Transverse colon (tissue), 4 donors: ENCODE measurements at regions not wholly inside any gene's neighbourhood (a gene's known extent, or its start where the extent isn't known, plus 50 kb on each side); places are given as distances from the start of the nearest gene placed in this dataset.

Source experiments
- DNase-seq: peaks from one replicate; pipeline ENCODE4 v3.0.0-alpha.2; 2019
- H3K27ac ChIP-seq, 4 donors: fragments of 200-600 bp; sonication (generic); 2 replicates each; pipeline ENCODE4 v1.5.1; 2016 to 2018; ENCODE audit warnings: inconsistent platforms in 4 of 4
- H3K27me3 ChIP-seq: fragments of 200-600 bp; sonication (generic); 2 replicates; pipeline ENCODE4 v1.5.1; 2017; ENCODE audit warnings: inconsistent platforms
- H3K36me3 ChIP-seq, 4 donors: fragments of 200-600 bp; sonication (generic); 2 replicates each; pipeline ENCODE4 v1.5.1; 2017 to 2019; ENCODE audit warnings: inconsistent platforms in 4 of 4
- H3K4me1 ChIP-seq, 4 donors: fragments of 200-600 bp; sonication (generic); 2 replicates each; pipeline ENCODE4 v1.5.1; 2017 to 2020; ENCODE audit warnings: inconsistent platforms in 4 of 4
- H3K4me3 ChIP-seq, 4 donors: fragments of 200-600 bp; sonication (generic); 1 replicate in 1 of 4; 2 replicates in 3 of 4; pipeline versions ENCODE4 v1.5.1 to v1.6.1; 2017 to 2019; ENCODE audit warnings: inconsistent platforms in 4 of 4
- H3K9me3 ChIP-seq, 2 donors: fragments of 200-600 bp; sonication (generic); 2 replicates each; pipeline ENCODE4 v1.5.1; 2017 to 2019; ENCODE audit warnings: inconsistent platforms in 2 of 2
- CTCF ChIP-seq, 5 experiments: fragments of 200-600 bp in 3 of 5; fragments of 450-650 bp in 2 of 5; sonication (generic) in 3 of 5; IDR thresholded peaks; 1 replicate in 2 of 5; 2 replicates in 3 of 5; pipeline ENCODE4 v1.5.1; 2016 to 2017; ENCODE audit warnings: antibody characterized with exemption in 5 of 5, inconsistent platforms in 3 of 5, mild to moderate bottlenecking in 2 of 5, moderate library complexity in 1 of 5
- EP300 ChIP-seq: sonication (generic); formaldehyde crosslinking; IDR thresholded peaks from one replicate; pipeline ENCODE4 v1.6.1; 2017; ENCODE audit warnings: antibody characterized with exemption, low read depth
- POLR2A ChIP-seq: fragments of 450-650 bp; IDR thresholded peaks from one replicate; pipeline ENCODE4 v1.6.1; 2016; ENCODE audit warnings: antibody characterized with exemption, mild to moderate bottlenecking, moderate library complexity
- POLR2AphosphoS5 ChIP-seq, 3 donors: sonication (generic); formaldehyde crosslinking; IDR thresholded peaks; one replicate each; pipeline ENCODE4 v1.6.1; 2016; ENCODE audit warnings: antibody characterized with exemption in 3 of 3
- WGBS, 2 donors: methylation state at CpG; one replicate each; pipeline ENCODE4 v1.1.5; 2018; ENCODE audit warnings: low coverage in 1 of 2; 5-methylcytosine and 5-hydroxymethylcytosine counted together
- in situ Hi-C, 4 donors: fragments of 200-750 bp; cut with MboI; loops; one replicate each; pipeline versions ENCODE4 v1.15.0 to v1.15.1; 2017; ENCODE audit warnings: low sequenced_read_pairs in 3 of 4, low pct_ligation_motif_present in 1 of 4, low pct_unique_long_range_greater_than_20kb in 1 of 4
- intact Hi-C: fragments of 100-400 bp; cut with DNase I; formaldehyde crosslinking; loops from one replicate; pipeline ENCODE4 v1.15.1; 2023; ENCODE audit warnings: low total_unique reads

DNA sequence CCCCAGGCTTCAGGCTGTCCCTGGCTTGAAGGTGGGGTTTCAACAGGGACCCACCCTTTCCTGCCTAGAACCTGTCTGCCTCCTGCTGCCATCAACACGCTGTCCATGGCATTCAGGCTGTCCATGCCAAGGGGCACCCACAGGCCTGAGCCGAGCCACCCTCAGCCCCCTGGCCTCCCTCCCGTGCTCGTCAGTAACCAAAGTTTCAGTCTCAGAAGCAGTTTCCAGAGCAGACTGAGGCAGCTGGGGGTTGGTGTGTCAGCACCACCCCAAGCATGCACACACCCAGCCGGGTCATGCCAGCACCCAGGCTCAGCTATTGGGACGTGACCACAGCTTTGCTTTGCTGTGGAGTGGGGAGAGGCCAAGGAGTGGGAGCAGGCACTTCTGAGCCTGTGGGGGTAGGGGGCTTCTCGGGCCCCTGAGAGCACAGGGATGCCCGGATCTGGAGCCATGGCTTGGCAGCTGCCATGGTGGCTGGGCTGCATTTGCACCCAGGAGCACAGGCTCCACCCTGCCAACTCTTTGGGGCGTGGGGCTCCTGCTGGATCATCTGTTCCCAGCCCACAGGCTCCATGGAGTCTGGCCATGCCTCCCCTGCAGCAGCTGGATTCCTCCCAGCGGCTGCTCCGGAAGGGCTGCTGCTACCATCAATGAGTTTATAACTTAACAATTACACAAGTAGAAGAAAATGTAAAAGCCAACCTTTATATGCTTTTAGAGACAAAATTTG, 314.5 kb upstream of the SEMA3C start:
- no peak overlapping the region for H3K27ac ChIP-seq
- intact Hi-C loops: no loop called here

DNA sequence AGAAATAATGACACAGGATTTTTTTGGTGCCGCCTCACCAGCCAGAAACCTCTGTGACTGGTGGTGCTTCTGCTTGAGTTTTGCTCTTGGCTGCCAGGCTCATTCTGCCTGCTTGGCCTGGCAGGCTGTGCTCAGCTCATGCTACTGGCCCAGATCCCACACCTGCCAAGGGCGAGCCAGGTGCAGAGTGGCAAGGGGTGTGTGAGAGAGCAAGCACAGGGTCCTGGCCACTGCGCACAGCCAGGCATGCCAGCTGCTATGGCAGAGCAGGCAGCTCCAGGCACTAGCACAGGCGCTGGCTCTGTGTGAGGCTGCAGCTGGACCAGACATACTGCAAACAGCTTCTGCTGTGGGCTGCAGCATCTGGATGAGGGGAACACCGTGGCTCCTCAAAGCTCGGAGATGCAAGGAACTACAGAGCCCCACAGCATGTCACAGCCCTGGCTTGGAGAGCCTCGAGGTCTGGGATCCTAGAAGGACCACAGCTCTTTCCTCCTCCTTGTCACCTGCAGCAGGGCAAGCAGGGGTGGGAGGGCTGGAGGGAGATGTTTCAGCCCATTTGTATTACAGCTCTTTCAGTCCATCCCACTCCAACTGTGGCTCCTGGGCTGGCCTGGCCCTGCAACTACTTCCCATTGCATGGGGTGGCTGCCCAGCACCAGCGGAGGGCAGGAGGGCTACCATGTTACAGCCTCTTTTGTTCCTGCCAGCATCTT, 313.4 kb upstream of the SEMA3C start:
- H3K4me3 ChIP-seq: no peak overlapping the region

More for the DNA sequence above, 314.5 kb upstream of the SEMA3C start:
- DNase-seq: no peak
- in situ Hi-C loops: no loop called here
- 85% methylated on average over 11 of the region's 11 CpGs; no CpG with 5 or more reads in 1 of the 2 donors for WGBS, 2 donors
- no peak overlapping the region for H3K4me3 ChIP-seq
- TF ChIP-seq POLR2AphosphoS5 (IDR thresholded peaks at IDR 0.05): no peak
- no peak for TF ChIP-seq EP300
- TF ChIP-seq POLR2A: no peak
- TF ChIP-seq CTCF (IDR thresholded peaks at IDR 0.05): no peak
- no peaks in the 10 kb centered on the region for H3K4me1 ChIP-seq
- H3K9me3 ChIP-seq: no peaks in the 10 kb centered on the region
- H3K27me3 ChIP-seq: no peaks in the 10 kb centered on the region
- no peaks in the 10 kb centered on the region for H3K36me3 ChIP-seq

GRCh38 chr7:81231301-81231838, 312.5 kb upstream of the SEMA3C start:
- 43 to 52% methylated on average over 5 of the region's 5 CpGs for WGBS, 2 donors
- intact Hi-C loops: no loop called here
- DNase-seq: no peak

More for the DNA sequence above, 313.4 kb upstream of the SEMA3C start:
- WGBS, 2 donors: 51% methylated on average over 8 of the region's 8 CpGs; no CpG with 5 or more reads in 1 of the 2 donors
- peak; percentile 20 for DNase-seq
- in situ Hi-C loops: no loop called here
- no peak for TF ChIP-seq POLR2A
- TF ChIP-seq EP300: no peak
- TF ChIP-seq CTCF (IDR thresholded peaks at IDR 0.05): no peak
- no peak for TF ChIP-seq POLR2AphosphoS5 (IDR thresholded peaks at IDR 0.05)
- Histone ChIP-seq H3K27ac (no peak overlapping the region), H3K4me1 (no peaks in the 10 kb centered on the region), H3K9me3 (no peaks in the 10 kb centered on the region), H3K27me3 (no peaks in the 10 kb centered on the region), H3K36me3 (no peaks in the 10 kb centered on the region)
- intact Hi-C loops: no loop called here

More at GRCh38 chr7:81231301-81231838, 312.5 kb upstream of the SEMA3C start:
- H3K36me3 ChIP-seq: no peaks in the 10 kb centered on the region
- no peak overlapping the region for H3K27ac ChIP-seq
- H3K4me3 ChIP-seq: no peak overlapping the region
- in situ Hi-C loops: no loop called here
- no peak for TF ChIP-seq POLR2AphosphoS5 (IDR thresholded peaks at IDR 0.05)
- no peak for TF ChIP-seq CTCF (IDR thresholded peaks at IDR 0.05)
- TF ChIP-seq EP300: no peak
- no peak for TF ChIP-seq POLR2A
- H3K9me3 ChIP-seq: no peaks in the 10 kb centered on the region
- no peaks in the 10 kb centered on the region for H3K27me3 ChIP-seq
- no peaks in the 10 kb centered on the region for H3K4me1 ChIP-seq
